Colonic mucosa (tissue), 4 donors: ENCODE measurements at regions not wholly inside any gene's neighbourhood (a gene's known extent, or its start where the extent isn't known, plus 50 kb on each side); places are given as distances from the start of the nearest gene placed in this dataset.

Experiments used
- DNase-seq: peaks from one replicate; pipeline ENCODE4 v3.0.0-alpha.2; 2020
- H3K27ac ChIP-seq: fragments of 200-600 bp; one replicate; pipeline ENCODE4 v1.8.0; 2021
- H3K27me3 ChIP-seq: fragments of 200-600 bp; one replicate; pipeline ENCODE4 v1.8.0; 2021
- H3K36me3 ChIP-seq: fragments of 200-600 bp; one replicate; pipeline ENCODE4 v1.8.0; 2021
- H3K4me1 ChIP-seq: fragments of 200-600 bp; one replicate; pipeline ENCODE4 v1.8.0; 2021; ENCODE audit warnings: mild to moderate bottlenecking
- H3K4me3 ChIP-seq: fragments of 200-600 bp; one replicate; pipeline ENCODE4 v1.8.0; 2021
- H3K9ac ChIP-seq, 2 donors: one replicate each; pipeline ENCODE4 v1.7.0; 2013; ENCODE audit warnings: control low read depth in 2 of 2, low read depth in 2 of 2, low read length in 2 of 2
- H3K9me3 ChIP-seq: fragments of 200-600 bp; one replicate; pipeline ENCODE4 v1.8.0; 2021
- CTCF ChIP-seq: fragments of 200-600 bp; IDR thresholded peaks from one replicate; pipeline ENCODE4 v1.8.0; 2022; ENCODE audit warnings: antibody characterized with exemption, mild to moderate bottlenecking
- intact Hi-C: fragments of 100-400 bp; cut with DNase I; formaldehyde crosslinking; loops from one replicate; pipeline ENCODE4 v1.14.1; 2022
- donor health status: healthy.
- donor health status: DM: no; HTN: no; CAD: no.
- donor health status: DM: no; HTN: no; CAD: no.

GRCh38 chr12:127556231-127556886 is 710.6 kb upstream of the TMEM132C start:
- no peak overlapping the region for H3K9ac ChIP-seq
- H3K9me3 ChIP-seq, result no peaks in the 10 kb centered on the region
- no peak overlapping the region for H3K27ac ChIP-seq
- no peaks in the 10 kb centered on the region for H3K36me3 ChIP-seq
- H3K27me3 ChIP-seq, result no peaks in the 10 kb centered on the region
- no peak overlapping the region for H3K4me3 ChIP-seq
- DNase-seq, result no peak
- intact Hi-C loops, result no loop called here
- H3K4me1 ChIP-seq, result no peaks in the 10 kb centered on the region
- no peak for TF ChIP-seq CTCF

GRCh38 chr12:127558361-127558760 is 708.6 kb upstream of the TMEM132C start:
- DNase-seq, result no peak
- H3K9ac ChIP-seq, result no peak overlapping the region

GRCh38 chr12:127559349-127560040 is 707.5 kb upstream of the TMEM132C start:
- intact Hi-C loops, result no loop called here
- H3K9me3 ChIP-seq, result no peaks in the 10 kb centered on the region
- no peak overlapping the region for H3K9ac ChIP-seq
- no peaks in the 10 kb centered on the region for H3K27me3 ChIP-seq
- H3K4me1 ChIP-seq, result no peaks in the 10 kb centered on the region
- no peak overlapping the region for H3K4me3 ChIP-seq
- no peaks in the 10 kb centered on the region for H3K36me3 ChIP-seq
- no peak for TF ChIP-seq CTCF
- peak; percentile 31 for DNase-seq
- no peak overlapping the region for H3K27ac ChIP-seq

More at GRCh38 chr12:127558361-127558760, 708.6 kb upstream of the TMEM132C start:
- no peaks in the 10 kb centered on the region for H3K4me1 ChIP-seq
- H3K27ac ChIP-seq, result no peak overlapping the region
- H3K9me3 ChIP-seq, result no peaks in the 10 kb centered on the region
- no peaks in the 10 kb centered on the region for H3K27me3 ChIP-seq
- intact Hi-C loops, result no loop called here
- no peak for TF ChIP-seq CTCF
- H3K36me3 ChIP-seq, result no peaks in the 10 kb centered on the region
- H3K4me3 ChIP-seq, result no peak overlapping the region

- H3K4me1 ChIP-seq, result no peaks in the 10 kb centered on the region
- no peak for TF ChIP-seq CTCF
- no peak overlapping the region for H3K9ac ChIP-seq
- DNase-seq, result no peak
- no peak overlapping the region for H3K4me3 ChIP-seq
- intact Hi-C loops, result no loop called here
- H3K27ac ChIP-seq, result no peak overlapping the region
- H3K9me3 ChIP-seq, result no peaks in the 10 kb centered on the region
- H3K27me3 ChIP-seq, result no peaks in the 10 kb centered on the region
- no peaks in the 10 kb centered on the region for H3K36me3 ChIP-seq
Measured at GRCh38 chr12:127560041-127560478, 706.9 kb upstream of the TMEM132C start.

DNA sequence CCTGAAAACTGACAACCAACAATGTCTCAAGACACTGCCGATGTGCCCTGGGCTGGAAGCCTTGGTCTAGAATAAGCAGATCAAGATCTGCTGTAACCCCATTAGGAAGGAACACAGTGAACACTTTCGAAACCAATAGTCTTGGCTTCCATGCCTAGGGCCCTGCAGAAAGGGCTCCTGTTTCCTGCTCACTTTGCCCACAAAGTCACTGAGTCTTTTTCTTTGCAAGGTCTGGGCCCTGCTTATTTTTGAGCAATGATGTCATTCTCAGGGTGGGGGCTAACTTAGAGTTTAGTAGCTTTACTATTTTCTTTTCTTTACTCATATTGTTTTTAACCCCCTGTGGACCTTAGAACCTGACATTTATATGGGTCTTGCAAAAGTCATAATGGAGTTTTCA is 704.2 kb upstream of the TMEM132C start:
- Histone ChIP-seq H3K4me3 (no peak overlapping the region), H3K36me3 (no peaks in the 10 kb centered on the region), H3K27ac (no peak overlapping the region), H3K4me1 (no peaks in the 10 kb centered on the region), H3K9ac (no peak overlapping the region), H3K9me3 (no peaks in the 10 kb centered on the region), H3K27me3 (no peaks in the 10 kb centered on the region)
- no peak for DNase-seq
- TF ChIP-seq CTCF, result no peak
- intact Hi-C loops, result no loop called here
